H9 (cell line): ENCODE measurements at regions not wholly inside any gene's neighbourhood (a gene's known extent, or its start where the extent isn't known, plus 50 kb on each side); places are given as distances from the start of the nearest gene placed in this dataset.

Experiments used
- DNase-seq: peaks from one replicate; pipeline ENCODE4 v3.0.0-alpha.2; 2017
- H2AFZ ChIP-seq: one replicate; pipeline ENCODE4 v1.6.1; 2013; ENCODE audit warnings: mild to moderate bottlenecking, low read length, control low read depth, moderate library complexity
- H2AK5ac ChIP-seq: 2 replicates; pipeline ENCODE4 v1.6.1; 2013; ENCODE audit warnings: low read length, control low read depth, mixed read lengths; ENCODE audit not compliant: insufficient read length
- H2BK120ac ChIP-seq: one replicate; pipeline ENCODE4 v1.6.1; 2013; ENCODE audit warnings: low read depth, mild to moderate bottlenecking, low read length, control low read depth, inconsistent platforms; ENCODE audit not compliant: poor library complexity, severe bottlenecking
- H2BK12ac ChIP-seq: 2 replicates; pipeline ENCODE4 v1.6.1; 2013; ENCODE audit warnings: low read length, control low read depth, mixed read lengths, low read depth; ENCODE audit not compliant: insufficient read length
- H2BK15ac ChIP-seq: 2 replicates; pipeline ENCODE4 v1.6.1; 2013; ENCODE audit warnings: low read depth, low read length, control low read depth
- H2BK20ac ChIP-seq: one replicate; pipeline ENCODE4 v1.6.1; 2013; ENCODE audit warnings: low read depth, mild to moderate bottlenecking, low read length, control low read depth, inconsistent platforms; ENCODE audit not compliant: poor library complexity, severe bottlenecking
- H2BK5ac ChIP-seq: 2 replicates; pipeline ENCODE4 v1.6.1; 2013; ENCODE audit warnings: low read length, control low read depth, mixed read lengths; ENCODE audit not compliant: insufficient read length
- H3K14ac ChIP-seq: 2 replicates; pipeline ENCODE4 v1.6.1; 2013; ENCODE audit warnings: low read length, control low read depth; ENCODE audit not compliant: insufficient read depth
- H3K18ac ChIP-seq: 2 replicates; pipeline ENCODE4 v1.6.1; 2013; ENCODE audit warnings: low read depth, mild to moderate bottlenecking, mixed read lengths, low read length, control low read depth; ENCODE audit not compliant: insufficient read length
- H3K23ac ChIP-seq: 2 replicates; pipeline ENCODE4 v1.6.1; 2013; ENCODE audit warnings: low read length, control low read depth, mixed read lengths, low read depth; ENCODE audit not compliant: insufficient read length
- H3K23me2 ChIP-seq: 2 replicates; pipeline ENCODE4 v1.6.1; 2013; ENCODE audit warnings: low read depth, mild to moderate bottlenecking, mixed read lengths, low read length, control low read depth; ENCODE audit not compliant: insufficient read length, poor library complexity, severe bottlenecking
- H3K27ac ChIP-seq: 2 replicates; pipeline ENCODE4 v1.5.1; 2013; ENCODE audit warnings: low read length, control low read depth, mixed read lengths, low read depth; ENCODE audit not compliant: insufficient read length
- H3K27me3 ChIP-seq: 2 replicates; pipeline ENCODE4 v1.6.1; 2013; ENCODE audit warnings: low read length, control low read depth, inconsistent platforms; ENCODE audit not compliant: insufficient read depth
- H3K4ac ChIP-seq: 2 replicates; pipeline ENCODE4 v1.6.1; 2013; ENCODE audit warnings: low read depth, mild to moderate bottlenecking, control low read depth, inconsistent platforms, low read length, moderate library complexity
- H3K4me1 ChIP-seq: 2 replicates; pipeline ENCODE4 v1.6.1; 2013; ENCODE audit warnings: low read length, control low read depth, inconsistent platforms; ENCODE audit not compliant: insufficient read depth
- H3K4me2 ChIP-seq: 2 replicates; pipeline ENCODE4 v1.6.1; 2013; ENCODE audit warnings: low read length, control low read depth, mixed read lengths; ENCODE audit not compliant: insufficient read length, insufficient read depth
- H3K56ac ChIP-seq: 2 replicates; pipeline ENCODE4 v1.6.1; 2013; ENCODE audit warnings: low read depth, mild to moderate bottlenecking, mixed read lengths, low read length, control low read depth; ENCODE audit not compliant: insufficient read length
- H3K79me1 ChIP-seq: 2 replicates; pipeline ENCODE4 v1.6.1; 2013; ENCODE audit warnings: low read depth, mild to moderate bottlenecking, moderate library complexity, low read length, control low read depth, inconsistent platforms; ENCODE audit not compliant: insufficient read depth, poor library complexity, severe bottlenecking
- H3K79me2 ChIP-seq: 2 replicates; pipeline ENCODE4 v1.6.1; 2013; ENCODE audit warnings: low read length, control low read depth, inconsistent platforms; ENCODE audit not compliant: insufficient read depth
- H3K9ac ChIP-seq: 2 replicates; pipeline ENCODE4 v1.6.1; 2013; ENCODE audit warnings: low read length, control low read depth, mixed read lengths; ENCODE audit not compliant: insufficient read length; ENCODE audit errors: extremely low read depth
- H3K9me3 ChIP-seq: one replicate; pipeline ENCODE4 v1.6.1; 2013; ENCODE audit warnings: low read depth, low read length, inconsistent platforms; ENCODE audit not compliant: control insufficient read depth
- H3T11ph ChIP-seq: one replicate; pipeline ENCODE4 v1.6.1; 2013; ENCODE audit warnings: mild to moderate bottlenecking, low read length, control low read depth, inconsistent platforms
- H4K20me1 ChIP-seq: one replicate; pipeline ENCODE4 v1.6.1; 2013; ENCODE audit not compliant: control insufficient read depth, insufficient read length, insufficient read depth
- H4K5ac ChIP-seq: 2 replicates; pipeline ENCODE4 v1.6.1; 2013; ENCODE audit warnings: low read depth, mild to moderate bottlenecking, mixed read lengths, low read length, control low read depth; ENCODE audit not compliant: insufficient read length
- H4K8ac ChIP-seq: replicated peaks from 2 replicates; pipeline ENCODE4 v1.6.1; 2013; ENCODE audit warnings: low read length, control low read depth, mixed read lengths, low read depth; ENCODE audit not compliant: insufficient read length
- H4K91ac ChIP-seq: 2 replicates; pipeline ENCODE4 v1.6.1; 2013; ENCODE audit warnings: low read depth, mild to moderate bottlenecking, moderate library complexity, mixed read lengths, low read length, control low read depth; ENCODE audit not compliant: insufficient read length
- H3K27ac Mint-ChIP-seq, 3 experiments: 2 replicates in 2 of 3; 3 replicates in 1 of 3; pipeline ENCODE4 v1.8.0; 2020 to 2021; ENCODE audit warnings: mixed read lengths in 3 of 3, mild to moderate bottlenecking in 1 of 3, moderate library complexity in 1 of 3
- H3K27me3 Mint-ChIP-seq: 2 replicates; pipeline ENCODE4 v1.8.0; 2021; ENCODE audit warnings: low read depth, mild to moderate bottlenecking, moderate library complexity, mixed read lengths
- H3K36me3 Mint-ChIP-seq, 3 experiments: 2 replicates in 2 of 3; 3 replicates in 1 of 3; pipeline ENCODE4 v1.8.0; 2020 to 2021; ENCODE audit warnings: low read depth in 3 of 3, mixed read lengths in 3 of 3; ENCODE audit not compliant: insufficient read depth in 1 of 3
- H3K4me1 Mint-ChIP-seq, 2 experiments: 2 replicates each; pipeline ENCODE4 v1.8.0; 2020; ENCODE audit warnings: mixed read lengths in 2 of 2
- H3K4me3 Mint-ChIP-seq, 2 experiments: 2 replicates in 1 of 2; 3 replicates in 1 of 2; pipeline ENCODE4 v1.8.0; 2020 to 2021; ENCODE audit warnings: mild to moderate bottlenecking in 2 of 2, mixed read lengths in 2 of 2, moderate library complexity in 1 of 2
- H3K9me3 Mint-ChIP-seq, 2 experiments: 2 replicates in 1 of 2; 3 replicates in 1 of 2; pipeline ENCODE4 v1.8.0; 2020; ENCODE audit warnings: mild to moderate bottlenecking in 2 of 2, mixed read lengths in 2 of 2, moderate library complexity in 1 of 2
- WGBS: extraction: QIAGEN DNeasy Blood & Tissue Kit; methylation state at CpG from one replicate; pipeline ENCODE4 v1.1.7; 2013; ENCODE audit warnings: missing lambda C conversion rate, low lambda C conversion rate, mixed read lengths; ENCODE audit not compliant: insufficient read length; ENCODE audit errors: extremely low coverage; 5-methylcytosine and 5-hydroxymethylcytosine counted together
- TF ChIP-seq, protein P1 (sequence below): fragments of 200-600 bp; sonication (generic); conservative IDR thresholded peaks from 3 replicates; pipeline ENCODE4 v1.8.0; 2021; ENCODE audit warnings: antibody characterized with exemption, mild to moderate bottlenecking

DNA sequence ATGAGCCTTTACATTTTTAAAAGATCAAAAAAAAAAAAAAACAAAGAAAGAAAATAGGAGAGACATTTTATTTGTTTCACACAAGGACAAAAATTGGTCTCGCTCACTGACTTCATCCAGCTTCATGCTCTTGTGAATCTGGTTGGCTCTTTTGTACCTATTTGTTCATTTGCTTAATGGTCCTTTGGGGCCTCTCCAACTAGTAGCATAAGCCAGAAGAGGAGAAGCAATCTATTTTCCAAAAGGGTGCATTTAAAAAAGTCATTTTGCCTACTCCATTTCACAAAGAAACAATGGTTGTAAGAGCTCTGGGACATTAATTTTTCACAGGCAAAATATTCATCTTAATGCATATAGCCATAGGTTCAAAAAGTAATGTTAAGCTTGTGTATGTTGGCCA, 168.3 kb upstream of the ADAMTS9 start:
- no peak overlapping the region for H2AK5ac ChIP-seq
- H2BK20ac ChIP-seq, result no peak overlapping the region
- H3K23me2 ChIP-seq, result no peaks in the 10 kb centered on the region
- H2BK12ac ChIP-seq, result no peak overlapping the region
- no peak overlapping the region for H3K4me2 ChIP-seq
- H3K27ac ChIP-seq, result no peak overlapping the region
- no peak overlapping the region for H3K27ac Mint-ChIP-seq
- no peak overlapping the region for H2BK15ac ChIP-seq
- H3T11ph ChIP-seq, result no peak overlapping the region
- TF ChIP-seq, protein P1, sequence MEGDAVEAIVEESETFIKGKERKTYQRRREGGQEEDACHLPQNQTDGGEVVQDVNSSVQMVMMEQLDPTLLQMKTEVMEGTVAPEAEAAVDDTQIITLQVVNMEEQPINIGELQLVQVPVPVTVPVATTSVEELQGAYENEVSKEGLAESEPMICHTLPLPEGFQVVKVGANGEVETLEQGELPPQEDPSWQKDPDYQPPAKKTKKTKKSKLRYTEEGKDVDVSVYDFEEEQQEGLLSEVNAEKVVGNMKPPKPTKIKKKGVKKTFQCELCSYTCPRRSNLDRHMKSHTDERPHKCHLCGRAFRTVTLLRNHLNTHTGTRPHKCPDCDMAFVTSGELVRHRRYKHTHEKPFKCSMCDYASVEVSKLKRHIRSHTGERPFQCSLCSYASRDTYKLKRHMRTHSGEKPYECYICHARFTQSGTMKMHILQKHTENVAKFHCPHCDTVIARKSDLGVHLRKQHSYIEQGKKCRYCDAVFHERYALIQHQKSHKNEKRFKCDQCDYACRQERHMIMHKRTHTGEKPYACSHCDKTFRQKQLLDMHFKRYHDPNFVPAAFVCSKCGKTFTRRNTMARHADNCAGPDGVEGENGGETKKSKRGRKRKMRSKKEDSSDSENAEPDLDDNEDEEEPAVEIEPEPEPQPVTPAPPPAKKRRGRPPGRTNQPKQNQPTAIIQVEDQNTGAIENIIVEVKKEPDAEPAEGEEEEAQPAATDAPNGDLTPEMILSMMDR, result no peak
- H3K4me1 Mint-ChIP-seq, result peaks cover 3 to 11% of the 10 kb centered on the region in 2 experiments; a peak in 3 of 4 replicates
- H2AFZ ChIP-seq, result no peak overlapping the region
- H2BK5ac ChIP-seq, result no peak overlapping the region
- no peaks in the 10 kb centered on the region for H3K9me3 ChIP-seq
- no peaks in the 10 kb centered on the region for H3K79me1 ChIP-seq
- H4K8ac ChIP-seq, result no peak overlapping the region
- H4K91ac ChIP-seq, result no peak overlapping the region
- 0 out of 2 replicates have a peak, but pooled peaks cover 2% of the 10 kb centered on the region for H3K4me1 ChIP-seq
- no peak for DNase-seq
- no peaks in the 10 kb centered on the region for H4K20me1 ChIP-seq
- no peak overlapping the region for H3K56ac ChIP-seq
- no peaks in the 10 kb centered on the region; a peak in 1 of 5 replicates for H3K9me3 Mint-ChIP-seq
- no peak overlapping the region for H3K4me3 Mint-ChIP-seq
- no peaks in the 10 kb centered on the region for H3K36me3 Mint-ChIP-seq
- no peak overlapping the region for H3K23ac ChIP-seq
- H3K79me2 ChIP-seq, result no peaks in the 10 kb centered on the region
- no peak overlapping the region for H4K5ac ChIP-seq
- H3K4ac ChIP-seq, result no peak overlapping the region
- H3K9ac ChIP-seq, result no peak overlapping the region
- no CpG with 5 or more reads among the region's 1 CpG for WGBS
- no peaks in the 10 kb centered on the region; the same call in 1 of the 2 replicates for H3K27me3 Mint-ChIP-seq
- H3K14ac ChIP-seq, result no peak overlapping the region
- H3K18ac ChIP-seq, result no peak overlapping the region
- no peak overlapping the region for H2BK120ac ChIP-seq
- no peaks in the 10 kb centered on the region for H3K27me3 ChIP-seq
